GM21576 (cell line): ENCODE measurements at regions not wholly inside any gene's neighbourhood (a gene's known extent, or its start where the extent isn't known, plus 50 kb on each side); places are given as distances from the start of the nearest gene placed in this dataset.

Experiments
- ATAC-seq: cut with Tn5 transposase; IDR thresholded peaks from one replicate; pipeline ENCODE4 v1.9.1; 2021; ENCODE audit warnings: mild to moderate bottlenecking, moderate library complexity; ENCODE audit not compliant: unreplicated experiment

- no peak for ATAC-seq
These were observed 1260.8 kb upstream of the GJE1 start for GRCh38 chr6:140871911-140872310.

DNA sequence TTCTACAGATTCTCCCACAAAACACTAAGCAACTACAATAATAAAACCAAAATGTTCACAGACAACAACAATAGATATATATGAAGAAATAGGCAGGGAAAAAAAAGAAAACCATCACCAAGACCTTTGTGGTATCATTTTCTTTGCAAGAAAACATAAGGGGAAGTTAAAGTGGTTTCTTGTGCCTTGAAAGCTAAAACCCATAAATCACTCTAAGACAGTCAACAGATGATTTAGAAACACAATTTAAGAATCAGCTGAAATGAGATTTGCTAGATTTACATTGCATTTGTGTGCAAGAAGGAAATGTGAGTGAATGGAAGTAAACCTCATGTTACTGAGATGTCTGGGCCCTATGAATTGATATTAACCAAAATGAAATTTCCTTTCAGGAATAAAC lies 1265.4 kb upstream of the GJE1 start:
- no peak for ATAC-seq

DNA sequence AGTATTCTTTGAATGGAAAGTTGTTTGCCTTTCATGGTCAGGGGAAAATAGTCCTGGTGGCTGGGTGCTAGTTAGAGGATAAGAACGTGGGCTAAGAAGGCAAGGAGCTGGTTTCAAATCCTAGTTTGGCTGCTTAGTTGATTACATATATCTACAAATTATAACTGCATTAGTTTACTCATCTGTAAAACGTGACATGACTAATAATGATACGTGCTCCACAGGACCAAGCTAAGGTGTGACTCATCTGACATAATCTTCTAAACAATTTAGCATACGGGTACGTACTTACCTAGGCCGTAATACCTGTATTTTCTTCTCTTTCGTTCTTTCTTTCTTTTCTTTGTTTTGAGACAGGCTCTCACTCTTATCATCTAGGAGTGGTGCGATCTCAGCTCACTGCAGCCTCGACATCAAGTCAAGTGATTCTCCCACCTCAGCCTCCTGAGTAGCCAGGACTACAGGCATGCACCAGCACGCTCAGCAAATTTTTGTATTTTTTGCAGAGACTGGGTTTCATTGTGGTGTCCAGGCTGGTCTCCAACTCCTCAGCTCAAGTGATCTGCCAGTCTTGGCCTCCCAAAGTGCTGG lies 1274.2 kb upstream of the GJE1 start:
- no peak for ATAC-seq

GRCh38 chr6:140857739-140858380 lies 1274.9 kb upstream of the GJE1 start:
- ATAC-seq, result no peak

- ATAC-seq, result no peak
These were observed 1277.2 kb upstream of the GJE1 start for GRCh38 chr6:140855520-140855919.

DNA sequence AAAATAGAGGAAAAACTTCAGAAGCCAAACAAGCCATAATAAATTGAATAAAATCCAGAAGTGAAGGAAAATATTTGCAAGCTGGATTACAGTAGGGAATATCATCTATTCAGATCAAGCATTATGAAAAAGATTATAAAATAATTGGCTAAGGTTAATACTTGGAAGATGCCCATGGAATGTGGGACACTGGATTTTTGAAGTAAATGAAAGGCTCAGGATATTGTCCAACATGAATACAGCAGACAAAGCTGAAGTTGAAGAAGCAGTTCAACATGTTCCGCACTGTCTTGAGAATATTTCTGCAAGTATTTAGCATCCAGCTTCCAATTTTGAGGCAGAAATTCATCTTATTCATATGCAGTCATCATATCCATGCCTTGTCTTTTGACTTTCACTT lies 1278.4 kb upstream of the GJE1 start:
- ATAC-seq, result no peak

DNA sequence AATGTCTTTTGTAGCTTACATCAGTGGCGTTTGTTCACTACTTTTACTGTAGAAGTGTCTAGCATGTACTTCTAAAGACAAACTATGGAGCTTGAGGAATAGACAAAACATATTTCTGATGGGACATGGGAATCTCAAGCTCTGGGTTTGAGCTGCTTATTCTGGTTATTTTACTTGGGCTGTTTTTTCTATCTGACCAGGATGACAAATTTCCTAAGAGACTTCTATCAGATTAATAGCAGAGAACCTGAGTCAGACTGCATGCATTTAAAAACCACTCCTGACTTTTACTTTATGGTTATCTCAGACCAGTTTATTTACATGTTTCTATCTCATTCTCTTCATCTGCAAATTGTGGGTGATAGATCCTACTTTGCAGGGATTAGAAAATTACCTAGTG lies 1282.3 kb upstream of the GJE1 start:
- no peak for ATAC-seq

DNA sequence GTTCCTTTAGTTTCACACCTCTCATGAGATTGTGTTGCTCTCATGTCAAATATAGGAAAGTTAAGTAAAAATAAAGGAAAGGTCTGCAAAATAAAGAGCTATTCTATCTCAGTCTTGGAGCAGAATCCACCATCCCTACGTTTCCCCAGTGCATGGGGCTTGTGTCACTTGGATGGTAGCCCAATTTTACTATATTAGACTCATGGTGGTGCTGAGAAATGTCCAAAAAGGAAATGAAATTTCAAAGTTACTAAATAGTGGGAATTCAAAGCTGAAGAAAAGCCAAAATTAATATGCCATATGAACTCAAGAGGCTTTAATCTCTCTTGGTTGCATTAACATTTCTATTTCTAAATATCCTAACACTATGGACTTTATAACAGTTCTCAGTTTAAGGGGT lies 1283.3 kb upstream of the GJE1 start:
- ATAC-seq, result no peak

DNA sequence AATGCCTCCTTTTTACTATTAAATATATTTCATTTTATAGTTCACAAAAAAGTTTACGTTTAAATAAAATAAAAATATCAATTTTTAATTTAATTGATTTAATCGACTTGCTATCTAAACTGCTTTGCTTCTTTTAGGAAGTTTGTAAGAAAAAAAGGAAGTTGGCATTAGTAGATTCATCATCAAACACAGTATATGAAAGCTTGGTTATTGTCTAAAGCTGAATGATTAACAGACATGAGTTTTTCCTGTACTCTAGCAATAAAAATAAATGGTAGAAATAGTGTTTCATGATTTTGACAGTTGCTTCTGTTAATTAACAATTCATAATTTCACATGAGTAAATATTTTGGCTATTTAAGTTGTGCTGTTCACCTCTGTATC lies 1285.5 kb upstream of the GJE1 start:
- no peak for ATAC-seq

DNA sequence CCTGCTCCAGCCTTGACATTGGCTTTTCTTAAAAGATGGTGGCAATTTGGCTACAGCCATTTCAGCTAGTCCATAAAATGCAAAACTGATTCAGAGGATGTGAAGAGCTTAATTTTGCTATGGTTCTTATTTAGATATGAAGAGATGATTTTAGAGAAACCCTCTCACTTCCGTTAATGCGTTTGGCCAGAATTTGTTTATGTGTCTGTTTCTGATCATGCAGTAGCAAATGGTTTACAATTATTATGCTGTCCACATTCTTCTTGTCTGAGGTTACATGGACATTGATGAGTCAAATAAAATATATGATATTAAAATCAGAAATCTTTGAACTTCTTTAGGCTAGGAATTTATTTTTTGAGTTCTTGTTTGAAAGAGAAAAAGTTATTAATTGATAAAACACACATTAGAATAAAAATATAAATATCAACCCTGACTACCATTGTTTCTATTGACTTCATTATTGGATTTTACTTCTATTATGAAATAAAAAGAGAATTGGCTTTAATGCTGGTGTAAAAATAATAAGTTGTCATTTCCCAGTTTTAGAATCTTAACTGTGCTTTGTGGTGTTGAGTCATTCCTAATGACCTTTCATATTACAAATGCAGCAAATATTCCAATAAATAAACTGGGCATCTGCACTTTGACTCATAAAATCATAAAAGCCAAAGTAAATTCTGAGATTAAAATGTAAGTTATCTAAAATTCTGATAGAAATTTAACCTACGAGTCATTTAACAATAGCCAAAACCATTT lies 1286.0 kb upstream of the GJE1 start:
- ATAC-seq, result no peak

DNA sequence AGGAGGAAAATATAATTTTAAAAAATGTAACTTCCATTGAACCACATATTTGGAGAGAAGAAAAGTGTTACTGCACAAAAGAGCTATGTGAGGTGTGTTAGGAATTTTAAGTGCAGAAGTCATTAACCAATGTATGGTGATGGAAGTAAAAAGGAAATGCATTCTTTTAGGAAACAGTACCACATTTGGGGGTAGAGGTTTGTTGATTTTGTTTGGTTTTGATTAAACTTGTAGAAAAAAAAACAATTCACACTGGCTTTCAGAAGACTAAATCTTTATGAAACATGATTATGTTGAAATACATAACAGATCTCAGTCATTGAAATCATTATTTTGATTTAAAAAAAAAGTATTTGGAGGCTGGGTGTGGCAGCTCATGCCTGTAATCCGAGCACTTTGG lies 1287.0 kb upstream of the GJE1 start:
- ATAC-seq, result no peak

- no peak for ATAC-seq
These were observed 1288.6 kb upstream of the GJE1 start for GRCh38 chr6:140844167-140844566.

DNA sequence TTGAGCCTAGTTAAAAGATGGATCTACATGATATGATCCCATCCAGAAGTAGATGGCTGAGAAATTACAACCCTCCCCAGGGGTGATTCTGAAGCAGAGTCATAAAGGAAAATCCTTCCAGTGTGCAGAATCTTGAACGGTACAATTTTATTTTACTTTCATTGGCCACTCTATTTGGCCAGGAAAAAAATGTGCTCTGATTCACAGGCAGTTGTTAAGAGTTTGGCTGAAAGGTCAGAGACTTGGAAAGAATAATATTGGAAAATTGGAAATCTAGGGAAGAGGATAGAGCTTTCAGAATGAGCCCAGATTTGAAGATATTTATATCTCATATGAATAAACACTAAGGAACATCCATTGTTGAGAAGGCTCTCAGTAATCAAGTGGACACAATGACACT lies 1299.3 kb upstream of the GJE1 start:
- ATAC-seq, result no peak

DNA sequence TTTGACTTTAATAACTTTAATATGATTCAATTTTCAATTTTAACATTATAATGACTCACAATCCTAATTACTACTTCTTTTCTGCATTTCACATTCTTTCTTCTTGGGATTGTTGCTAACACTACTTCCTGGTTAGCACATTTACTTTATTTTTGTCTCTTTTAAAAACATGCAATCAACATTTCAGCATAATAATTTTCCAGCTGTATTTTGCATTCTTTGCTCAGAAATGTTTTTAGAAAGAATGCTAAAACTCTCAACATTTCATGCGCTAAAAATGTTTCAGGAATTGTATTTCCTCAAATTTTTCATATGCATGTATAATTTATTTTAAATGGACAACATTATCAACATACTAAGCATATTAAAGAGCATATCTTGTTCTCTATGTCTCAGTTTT lies 1302.1 kb upstream of the GJE1 start:
- no peak for ATAC-seq

DNA sequence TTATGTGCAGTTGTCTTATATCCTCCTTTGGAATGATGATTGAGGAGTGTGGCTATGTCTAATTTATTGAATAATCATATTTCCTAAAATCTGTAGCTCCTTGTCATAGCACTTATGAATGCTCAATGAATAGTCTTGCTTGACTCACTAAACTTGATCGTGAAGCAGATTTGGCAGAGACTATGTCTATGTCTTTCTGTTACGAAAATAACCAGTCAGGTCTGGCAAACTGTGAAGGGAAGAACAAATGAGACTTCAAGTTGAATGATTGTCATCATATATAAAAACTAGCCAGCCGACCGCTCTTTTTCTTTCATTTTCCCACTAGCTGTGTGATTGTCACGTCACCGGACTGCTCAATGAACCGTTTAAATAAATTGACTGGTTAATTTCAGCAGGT lies 1303.9 kb upstream of the GJE1 start:
- ATAC-seq, result no peak

DNA sequence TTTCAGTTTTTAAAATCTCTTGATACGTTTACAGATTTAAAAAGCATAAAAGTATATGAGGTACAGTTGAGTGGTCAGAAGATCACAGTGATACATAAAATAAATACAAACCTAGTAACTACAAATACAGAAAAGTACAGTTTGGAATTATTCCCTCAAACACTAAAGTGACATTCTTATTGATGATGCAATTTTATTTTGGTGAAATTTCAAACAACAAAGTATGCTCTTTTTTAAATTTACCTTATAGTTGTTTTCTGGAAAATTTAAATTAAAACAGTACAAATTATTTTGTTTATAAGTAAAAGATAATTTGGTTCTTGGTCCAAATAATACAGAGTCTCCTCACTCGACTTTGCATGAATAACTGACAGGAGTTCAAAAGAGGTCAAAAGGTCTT lies 1305.1 kb upstream of the GJE1 start:
- ATAC-seq, result no peak

DNA sequence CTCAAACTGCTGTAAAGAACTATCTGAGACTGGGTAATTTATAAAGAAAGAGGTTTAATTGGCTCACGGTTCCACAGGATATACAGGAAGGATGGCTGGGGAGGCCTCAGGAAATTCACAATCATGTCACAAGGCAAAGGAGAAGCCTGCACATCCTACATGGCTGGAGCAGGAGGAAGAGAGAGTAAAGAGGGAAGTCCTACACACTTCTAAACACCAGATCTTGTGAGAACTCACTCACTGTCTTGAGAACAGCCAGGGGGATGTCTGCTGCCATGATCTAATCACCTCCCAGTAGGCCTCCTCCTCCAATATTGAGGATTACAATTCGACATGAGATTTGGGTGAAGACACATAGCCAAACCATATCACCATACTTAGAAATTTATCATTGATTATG lies 1307.0 kb upstream of the GJE1 start:
- ATAC-seq, result no peak

DNA sequence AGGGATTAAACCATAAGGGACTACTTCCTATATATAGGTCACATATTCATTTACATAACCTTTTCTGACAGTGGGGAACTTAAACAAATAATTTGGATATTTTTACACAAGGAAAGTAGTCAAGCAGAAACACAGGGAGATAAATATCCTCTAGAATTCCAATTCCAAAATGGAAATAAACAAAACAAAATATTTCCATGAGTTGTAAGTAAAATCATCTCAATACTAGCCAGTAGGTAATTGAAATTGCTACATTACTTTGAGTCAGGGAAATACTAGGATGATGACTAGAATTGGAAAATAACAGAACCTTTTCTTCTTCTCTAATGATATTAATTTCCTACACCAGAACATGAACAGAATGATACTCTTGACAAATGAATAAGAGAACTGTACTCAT lies 1308.1 kb upstream of the GJE1 start:
- ATAC-seq, result no peak

GRCh38 chr6:140821196-140821595 lies 1311.5 kb upstream of the GJE1 start:
- no peak for ATAC-seq

DNA sequence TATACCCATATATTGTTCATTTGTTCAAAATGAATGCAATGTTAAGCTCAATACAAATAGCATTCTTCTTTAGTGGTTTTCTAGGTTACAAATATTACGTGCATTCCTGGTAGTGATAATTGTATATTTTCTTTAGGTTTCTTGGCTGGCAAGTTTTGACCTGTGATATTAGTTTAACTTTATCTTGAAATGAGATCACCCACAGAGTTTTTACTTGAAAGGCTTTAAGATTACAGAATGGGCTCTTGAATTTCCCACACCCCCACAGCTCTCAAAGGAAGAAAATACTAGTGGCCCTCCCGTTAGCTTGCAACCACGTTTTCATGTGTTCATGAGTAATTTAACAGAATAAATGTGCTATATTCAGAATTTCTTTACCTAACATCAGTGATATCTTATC lies 1315.5 kb upstream of the GJE1 start:
- ATAC-seq, result no peak

- no peak for ATAC-seq
These were observed 1316.0 kb upstream of the GJE1 start for GRCh38 chr6:140816681-140817080.

GRCh38 chr6:140812636-140813035 lies 1320.1 kb upstream of the GJE1 start:
- ATAC-seq, result no peak

DNA sequence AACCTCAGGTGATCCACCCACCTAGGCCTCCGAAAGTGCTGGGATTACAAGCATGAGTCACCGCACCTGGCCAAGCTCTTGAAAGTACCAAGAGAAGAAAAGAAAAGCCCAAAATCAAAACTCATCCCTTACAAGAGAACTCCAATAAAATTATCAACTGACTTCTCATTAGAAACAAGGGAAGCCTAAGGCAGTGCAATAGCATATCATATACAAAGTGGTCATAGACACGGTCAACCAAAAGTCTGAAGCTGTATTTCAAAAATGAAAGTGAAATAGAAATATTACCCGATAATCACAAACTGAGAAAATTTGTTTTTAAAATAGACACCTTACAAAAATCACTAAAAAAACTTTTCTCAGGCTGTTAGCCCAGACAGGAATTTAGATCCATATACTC lies 1321.1 kb upstream of the GJE1 start:
- no peak for ATAC-seq
